Dermis microvascular lymphatic vessel endothelial cell (primary cell): ENCODE measurements at regions not wholly inside any gene's neighbourhood (a gene's known extent, or its start where the extent isn't known, plus 50 kb on each side); places are given as distances from the start of the nearest gene placed in this dataset.
"Not testable (repeated sequence)": the region's sequence is repeated elsewhere in the genome, so short reads cannot be mapped to it uniquely, and the experiment has no call there.

Experiments
- DNase-seq, 2 donors: peaks; one replicate each; pipeline versions ENCODE4 v3.0.0 to v3.0.0-alpha.2; 2010; ENCODE audit warnings: low read depth in 2 of 2

GRCh38 chrX:140165849-140166248 is 200.5 kb upstream of the CXorf66 start:
- DNase-seq, result no peak

DNA sequence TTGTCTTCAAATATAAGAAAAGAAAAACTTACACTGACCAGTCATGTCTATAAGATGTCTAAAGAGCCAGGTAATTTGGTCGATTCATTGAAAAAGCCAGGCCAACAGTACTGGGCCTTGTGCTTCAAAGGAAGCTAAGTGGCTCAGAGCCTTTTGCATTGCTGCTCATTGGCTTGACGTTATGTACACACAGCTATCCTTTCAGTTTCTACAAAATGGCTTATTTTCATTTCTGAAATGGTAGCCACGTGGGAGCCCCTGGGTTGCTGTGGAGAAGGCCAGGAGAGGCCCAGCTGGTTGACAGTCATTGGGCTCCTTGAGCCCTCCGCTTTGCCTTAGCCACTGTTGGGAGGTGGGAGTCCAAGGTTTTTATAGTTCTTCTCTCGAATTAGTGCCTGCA is 199.1 kb upstream of the CXorf66 start:
- no peak for DNase-seq

DNA sequence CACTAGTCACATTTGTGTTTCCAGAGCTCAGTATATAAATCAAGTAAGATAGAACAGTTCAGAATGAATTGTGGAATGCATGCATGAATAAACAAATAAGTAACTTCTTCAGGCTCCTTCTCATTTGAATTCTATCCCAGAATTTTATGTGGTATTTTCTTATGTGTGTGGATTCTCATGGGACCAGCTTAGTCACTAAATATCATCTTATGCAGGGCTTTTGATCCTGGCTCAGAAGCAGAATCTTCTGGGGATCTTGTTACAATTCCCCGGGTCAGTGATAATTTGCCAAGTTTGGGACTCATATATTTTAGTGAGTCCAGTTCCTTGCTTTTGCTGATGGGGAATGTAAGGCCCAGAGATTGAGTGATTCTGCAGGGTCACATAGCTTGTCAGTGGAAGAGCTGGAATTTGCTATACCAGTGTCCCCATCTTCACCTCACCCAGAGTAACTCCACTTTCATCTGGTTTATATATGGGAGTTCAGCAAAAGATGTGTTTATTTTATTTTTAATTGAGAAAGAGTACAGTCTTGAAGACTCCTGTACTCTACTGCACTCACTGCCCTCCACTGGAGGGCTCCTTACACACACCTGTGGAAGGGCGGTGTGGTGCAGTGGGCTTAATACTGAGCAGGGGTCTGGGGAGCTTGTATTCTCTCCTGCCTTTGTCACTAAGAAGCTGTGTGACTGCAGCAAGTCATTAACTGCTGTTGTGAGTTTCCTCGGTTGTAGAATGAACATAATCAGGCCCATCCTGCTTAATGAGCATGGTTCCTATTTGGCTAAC is 198.2 kb upstream of the CXorf66 start:
- no peak for DNase-seq

DNA sequence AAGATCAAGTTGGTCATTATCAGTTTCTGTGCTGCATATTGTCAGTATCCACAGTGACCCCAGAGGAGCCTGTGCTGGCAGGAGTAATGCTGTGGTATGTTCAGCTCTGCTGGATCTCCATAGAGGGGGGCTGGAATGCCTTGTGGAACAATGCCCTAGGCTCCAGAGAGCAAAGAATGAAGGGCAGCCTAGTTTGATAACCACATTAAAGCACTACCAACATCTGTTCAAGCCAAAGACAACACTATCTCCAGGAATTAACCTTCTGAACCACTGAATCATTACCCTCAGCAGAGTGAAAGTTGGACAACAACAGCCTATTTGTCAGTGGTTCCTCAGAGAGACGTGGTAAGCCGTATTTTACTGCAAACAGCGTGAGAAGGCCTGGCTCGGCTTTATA is 192.3 kb upstream of the CXorf66 start:
- no peak for DNase-seq

GRCh38 chrX:140157143-140157542 is 191.8 kb upstream of the CXorf66 start:
- DNase-seq, result no peak

GRCh38 chrX:140151316-140151715 is 186.0 kb upstream of the CXorf66 start:
- no peak for DNase-seq

GRCh38 chrX:140149761-140150160 is 184.4 kb upstream of the CXorf66 start:
- no peak for DNase-seq

DNA sequence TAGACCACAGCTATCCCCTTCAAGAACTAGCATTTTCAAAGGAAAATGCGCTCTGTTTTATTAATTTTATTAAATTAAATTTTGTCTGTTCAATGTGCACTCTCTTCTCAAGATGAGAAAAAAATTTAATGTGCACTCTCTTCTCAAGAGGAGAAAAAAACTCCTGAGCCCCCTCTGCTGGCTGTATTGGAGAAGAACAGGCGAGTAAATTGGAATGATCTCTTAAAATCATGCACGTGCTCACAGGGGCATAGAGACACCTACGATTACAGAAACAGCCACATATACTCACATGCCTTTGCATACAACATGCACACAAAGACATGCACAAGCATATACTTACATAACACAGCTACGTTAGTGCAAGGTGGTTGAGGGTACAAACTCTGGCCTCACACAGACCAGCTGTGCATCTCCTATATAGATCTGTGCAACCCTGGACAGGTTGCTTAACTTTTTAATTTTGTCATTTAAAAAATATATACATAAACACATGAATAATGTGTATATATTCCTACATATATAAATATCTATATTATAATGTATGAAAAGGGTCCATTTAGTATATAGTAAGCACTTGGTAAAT is 176.2 kb upstream of the CXorf66 start:
- peak in 1 of 2 donors; percentile 20 for DNase-seq

DNA sequence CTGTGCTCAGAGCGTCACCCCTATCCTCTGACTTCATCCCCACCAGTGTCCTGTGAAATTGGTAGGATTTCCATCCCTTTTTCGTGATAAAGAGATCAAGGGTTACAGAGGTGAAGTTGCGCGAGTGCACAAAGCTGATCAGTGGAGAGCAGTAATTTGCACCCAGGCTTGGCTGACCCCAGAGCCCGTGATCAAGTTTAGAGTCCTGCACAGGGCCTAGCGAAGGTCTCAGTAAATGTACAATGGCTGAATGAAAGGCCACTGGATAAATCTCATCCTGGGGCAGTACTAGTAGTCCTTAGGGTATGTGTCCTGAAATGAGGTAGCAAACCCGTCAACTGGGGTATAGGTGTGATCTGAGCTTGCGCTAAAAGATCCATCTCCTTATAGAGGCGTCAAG is 173.2 kb upstream of the CXorf66 start:
- not testable (repeated sequence) for DNase-seq

- not testable (repeated sequence) for DNase-seq
Measured at GRCh38 chrX:140138065-140138464, 172.7 kb upstream of the CXorf66 start.

- DNase-seq, result no peak
Measured at GRCh38 chrX:140132937-140133336, 167.6 kb upstream of the CXorf66 start.

DNA sequence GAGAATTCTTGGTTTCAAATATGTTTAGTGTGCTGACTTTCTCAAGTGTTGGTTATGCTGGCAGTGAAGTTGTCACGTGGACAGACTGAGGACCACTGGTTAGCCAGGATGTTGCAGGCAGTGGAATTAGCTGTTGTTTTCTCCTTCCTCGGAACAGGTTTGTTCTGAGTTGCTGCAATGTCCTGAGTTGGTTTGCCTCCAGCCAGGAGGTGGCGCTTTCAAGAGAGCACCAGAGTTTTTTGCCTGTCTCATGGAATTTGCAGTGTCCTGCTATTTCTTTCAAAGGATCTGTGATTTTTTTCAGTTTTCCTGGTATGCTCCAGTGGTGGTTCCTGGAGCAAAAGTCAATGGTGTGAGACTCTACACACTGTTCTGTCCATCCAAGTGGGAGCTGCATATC is 158.1 kb upstream of the CXorf66 start:
- no peak for DNase-seq

- not testable (repeated sequence) for DNase-seq
Measured at GRCh38 chrX:140114059-140114458, 148.7 kb upstream of the CXorf66 start.

GRCh38 chrX:140110081-140110650 is 144.8 kb upstream of the CXorf66 start:
- DNase-seq, result no peak

DNA sequence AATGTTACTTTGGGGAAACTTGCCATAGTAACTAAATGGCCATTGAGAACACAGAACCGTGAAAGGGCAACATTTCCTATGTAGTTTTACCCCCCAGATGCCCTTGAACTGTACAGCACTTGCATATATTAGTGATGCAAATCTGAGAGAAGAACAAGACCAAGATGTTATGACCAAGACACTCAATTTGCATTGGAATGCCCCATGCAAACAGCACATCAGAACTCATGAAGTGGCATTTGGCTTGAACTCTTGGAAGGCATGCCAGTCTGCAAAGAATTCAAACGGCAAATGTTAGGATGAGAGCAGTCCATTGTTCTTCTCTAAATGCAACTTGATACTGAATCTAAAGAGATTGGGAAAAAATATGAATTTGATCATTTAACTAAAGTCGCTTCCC is 139.4 kb upstream of the CXorf66 start:
- no peak for DNase-seq

GRCh38 chrX:140099221-140099620 is 133.9 kb upstream of the CXorf66 start:
- no peak for DNase-seq

- no peak for DNase-seq
Measured at GRCh38 chrX:140092121-140092520, 126.8 kb upstream of the CXorf66 start.

DNA sequence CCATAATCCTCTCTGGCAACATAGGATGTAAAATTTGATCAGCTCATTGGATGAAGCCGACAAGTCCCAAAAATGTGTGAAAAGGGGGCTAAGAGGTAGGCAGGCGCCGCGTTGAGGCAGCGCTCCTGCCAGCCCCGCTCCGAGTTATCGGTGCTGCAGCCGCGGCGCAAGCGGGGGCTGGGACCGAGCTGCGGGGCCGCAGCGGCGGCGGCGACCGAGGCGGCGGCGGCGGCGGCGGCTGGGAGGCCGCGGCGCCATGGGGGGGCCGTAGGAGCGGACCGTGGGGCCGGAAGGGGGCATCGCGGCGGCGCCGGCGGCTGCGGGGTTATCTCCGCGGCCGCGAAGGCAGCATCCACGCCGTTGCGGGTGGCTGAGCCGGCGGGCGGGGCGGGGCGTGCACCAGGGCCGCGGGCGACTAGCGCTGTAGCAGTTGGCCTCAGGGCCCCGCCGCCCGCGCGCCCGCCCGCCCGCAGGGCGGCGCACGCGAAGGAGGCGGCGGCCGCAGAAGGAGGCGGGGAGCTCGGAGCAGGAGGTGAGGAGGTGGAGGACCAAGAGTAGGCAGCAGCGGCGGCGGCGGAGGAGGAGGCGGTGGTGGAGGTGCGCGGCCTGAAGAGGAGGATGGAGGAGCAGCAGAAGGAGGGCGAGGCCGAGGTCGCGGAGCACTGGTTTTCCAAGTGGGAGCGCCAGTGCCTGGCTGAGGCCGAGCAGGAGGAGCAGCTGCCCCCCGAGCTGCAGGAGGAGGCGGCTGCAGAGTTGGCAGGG is 126.0 kb upstream of the CXorf66 start:
- no peak for DNase-seq

GRCh38 chrX:140090800-140091124 is 125.4 kb upstream of the CXorf66 start:
- DNase-seq, result no peak

DNA sequence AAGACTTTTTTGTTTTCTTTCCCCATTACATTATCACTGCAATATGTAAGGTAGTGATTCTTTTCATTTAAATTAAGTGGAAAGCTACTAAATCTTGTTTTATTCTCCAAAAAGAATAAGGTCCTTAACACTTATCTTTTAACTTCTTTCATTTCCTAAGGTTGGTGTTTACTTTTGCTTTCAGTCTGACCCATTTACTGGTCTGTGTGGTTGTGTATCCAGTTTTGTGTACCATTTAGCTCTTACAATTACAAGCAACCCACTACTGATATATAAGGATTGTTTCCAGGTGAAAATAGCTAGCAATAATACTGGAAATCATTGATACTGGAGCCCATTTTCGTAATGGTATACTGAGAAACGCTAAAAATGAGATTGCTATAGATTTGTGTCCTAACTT is 123.1 kb upstream of the CXorf66 start:
- DNase-seq, result no peak

- DNase-seq, result no peak
Measured at GRCh38 chrX:140087875-140088274, 122.6 kb upstream of the CXorf66 start.

- no peak for DNase-seq
Measured at GRCh38 chrX:140086691-140087090, 121.4 kb upstream of the CXorf66 start.
